ENCODE measurements at regions not wholly inside any gene's neighbourhood (a gene's known extent, or its start where the extent isn't known, plus 50 kb on each side); places are given as distances from the start of the nearest gene placed in this dataset.

- DNase-seq, result no peak
- H3K9me3 Mint-ChIP-seq, result no peaks in the 10 kb centered on the region
- no peaks in the 10 kb centered on the region for H3K4me1 Mint-ChIP-seq (ENCODE audit: low read depth)
- peaks cover 48% of the 10 kb centered on the region for H3K27me3 Mint-ChIP-seq
- no peak overlapping the region for H3K27ac Mint-ChIP-seq
- H3K4me3 Mint-ChIP-seq, result no peak overlapping the region
- no peaks in the 10 kb centered on the region for H3K36me3 Mint-ChIP-seq (ENCODE audit: low read depth)
Observed at GRCh38 chr10:117728087-117728486, 185.5 kb downstream of the EMX2 start.

GRCh38 chr10:117729156-117729555, 186.6 kb downstream of the EMX2 start:
- H3K36me3 Mint-ChIP-seq (ENCODE audit: low read depth), result no peaks in the 10 kb centered on the region
- no peaks in the 10 kb centered on the region for H3K4me1 Mint-ChIP-seq (ENCODE audit: low read depth)
- peaks cover 51% of the 10 kb centered on the region for H3K27me3 Mint-ChIP-seq
- no peak for DNase-seq
- no peaks in the 10 kb centered on the region for H3K9me3 Mint-ChIP-seq
- H3K27ac Mint-ChIP-seq, result no peak overlapping the region
- no peak overlapping the region for H3K4me3 Mint-ChIP-seq

GRCh38 chr10:117731121-117731791, 188.7 kb downstream of the EMX2 start:
- no peak overlapping the region for H3K4me3 Mint-ChIP-seq
- H3K9me3 Mint-ChIP-seq, result no peaks in the 10 kb centered on the region
- no peak for DNase-seq
- H3K4me1 Mint-ChIP-seq (ENCODE audit: low read depth), result no peaks in the 10 kb centered on the region
- H3K27ac Mint-ChIP-seq, result no peak overlapping the region
- no peaks in the 10 kb centered on the region for H3K36me3 Mint-ChIP-seq (ENCODE audit: low read depth)
- peaks cover 68% of the 10 kb centered on the region for H3K27me3 Mint-ChIP-seq

- Mint-ChIP-seq H3K4me3 (no peak overlapping the region), H3K4me1 (ENCODE audit: low read depth) (no peaks in the 10 kb centered on the region), H3K27me3 (peaks cover 67% of the 10 kb centered on the region), H3K9me3 (no peaks in the 10 kb centered on the region), H3K36me3 (ENCODE audit: low read depth) (no peaks in the 10 kb centered on the region), H3K27ac (no peak overlapping the region)
- no peak for DNase-seq
Observed at GRCh38 chr10:117734731-117735405, 192.3 kb downstream of the EMX2 start.

- no peaks in the 10 kb centered on the region for H3K4me1 Mint-ChIP-seq (ENCODE audit: low read depth)
- H3K9me3 Mint-ChIP-seq, result no peaks in the 10 kb centered on the region
- peaks cover 62% of the 10 kb centered on the region for H3K27me3 Mint-ChIP-seq
- H3K4me3 Mint-ChIP-seq, result no peak overlapping the region
- H3K27ac Mint-ChIP-seq, result no peak overlapping the region
- DNase-seq, result no peak
- no peaks in the 10 kb centered on the region for H3K36me3 Mint-ChIP-seq (ENCODE audit: low read depth)
Observed at GRCh38 chr10:117736655-117737054, 194.1 kb downstream of the EMX2 start.

- Mint-ChIP-seq H3K4me3 (no peak overlapping the region), H3K36me3 (ENCODE audit: low read depth) (no peaks in the 10 kb centered on the region), H3K27me3 (peaks cover 47% of the 10 kb centered on the region), H3K27ac (no peak overlapping the region), H3K4me1 (ENCODE audit: low read depth) (no peaks in the 10 kb centered on the region), H3K9me3 (no peaks in the 10 kb centered on the region)
- no peak for DNase-seq
Observed at GRCh38 chr10:117740088-117740487, 197.5 kb downstream of the EMX2 start.

GRCh38 chr10:117740691-117741222, 198.2 kb downstream of the EMX2 start:
- Mint-ChIP-seq H3K27ac (no peak overlapping the region), H3K4me3 (no peak overlapping the region), H3K9me3 (no peaks in the 10 kb centered on the region), H3K36me3 (ENCODE audit: low read depth) (no peaks in the 10 kb centered on the region), H3K4me1 (ENCODE audit: low read depth) (no peaks in the 10 kb centered on the region), H3K27me3 (peaks cover 45% of the 10 kb centered on the region)
- DNase-seq, result no peak

GRCh38 chr10:117741524-117741923, 199.0 kb downstream of the EMX2 start:
- H3K4me1 Mint-ChIP-seq (ENCODE audit: low read depth), result no peaks in the 10 kb centered on the region
- no peak for DNase-seq
- no peaks in the 10 kb centered on the region for H3K9me3 Mint-ChIP-seq
- no peak overlapping the region for H3K27ac Mint-ChIP-seq
- no peak overlapping the region for H3K4me3 Mint-ChIP-seq
- H3K27me3 Mint-ChIP-seq, result peaks cover 38% of the 10 kb centered on the region
- H3K36me3 Mint-ChIP-seq (ENCODE audit: low read depth), result no peaks in the 10 kb centered on the region

- Mint-ChIP-seq H3K27ac (no peak overlapping the region), H3K4me3 (no peak overlapping the region), H3K27me3 (peaks cover 27% of the 10 kb centered on the region), H3K36me3 (ENCODE audit: low read depth) (no peaks in the 10 kb centered on the region), H3K9me3 (no peaks in the 10 kb centered on the region), H3K4me1 (ENCODE audit: low read depth) (no peaks in the 10 kb centered on the region)
- no peak for DNase-seq
Observed at GRCh38 chr10:117743509-117743908, 201.0 kb downstream of the EMX2 start.

- no peak overlapping the region for H3K27ac Mint-ChIP-seq
- H3K27me3 Mint-ChIP-seq, result peaks cover 27% of the 10 kb centered on the region
- no peaks in the 10 kb centered on the region for H3K9me3 Mint-ChIP-seq
- DNase-seq, result no peak
- no peaks in the 10 kb centered on the region for H3K4me1 Mint-ChIP-seq (ENCODE audit: low read depth)
- H3K4me3 Mint-ChIP-seq, result no peak overlapping the region
- H3K36me3 Mint-ChIP-seq (ENCODE audit: low read depth), result no peaks in the 10 kb centered on the region
Observed at GRCh38 chr10:117745301-117745700, 202.8 kb downstream of the EMX2 start.

- no peaks in the 10 kb centered on the region for H3K36me3 Mint-ChIP-seq (ENCODE audit: low read depth)
- no peak for DNase-seq
- H3K27me3 Mint-ChIP-seq, result peaks cover 16% of the 10 kb centered on the region
- H3K4me3 Mint-ChIP-seq, result no peak overlapping the region
- H3K9me3 Mint-ChIP-seq, result no peaks in the 10 kb centered on the region
- no peak overlapping the region for H3K27ac Mint-ChIP-seq
- no peaks in the 10 kb centered on the region for H3K4me1 Mint-ChIP-seq (ENCODE audit: low read depth)
Observed at GRCh38 chr10:117746541-117747448, 204.2 kb downstream of the EMX2 start.

- no peaks in the 10 kb centered on the region for H3K4me1 Mint-ChIP-seq (ENCODE audit: low read depth)
- H3K9me3 Mint-ChIP-seq, result no peaks in the 10 kb centered on the region
- DNase-seq, result no peak
- H3K4me3 Mint-ChIP-seq, result no peak overlapping the region
- no peaks in the 10 kb centered on the region for H3K36me3 Mint-ChIP-seq (ENCODE audit: low read depth)
- peaks cover 11% of the 10 kb centered on the region for H3K27me3 Mint-ChIP-seq
- no peak overlapping the region for H3K27ac Mint-ChIP-seq
Observed at GRCh38 chr10:117747636-117748035, 205.1 kb downstream of the EMX2 start.

GRCh38 chr10:117748058-117748457, 205.5 kb downstream of the EMX2 start:
- Mint-ChIP-seq H3K4me3 (no peak overlapping the region), H3K27me3 (peaks cover 6% of the 10 kb centered on the region), H3K27ac (no peak overlapping the region), H3K36me3 (ENCODE audit: low read depth) (no peaks in the 10 kb centered on the region), H3K4me1 (ENCODE audit: low read depth) (no peaks in the 10 kb centered on the region), H3K9me3 (no peaks in the 10 kb centered on the region)
- no peak for DNase-seq

GRCh38 chr10:117750616-117751015, 208.1 kb downstream of the EMX2 start:
- Mint-ChIP-seq H3K27ac (no peak overlapping the region), H3K4me3 (no peak overlapping the region), H3K36me3 (ENCODE audit: low read depth) (no peaks in the 10 kb centered on the region), H3K27me3 (peaks cover under 1% of the 10 kb centered on the region), H3K4me1 (ENCODE audit: low read depth) (no peaks in the 10 kb centered on the region), H3K9me3 (no peaks in the 10 kb centered on the region)
- no peak for DNase-seq

Data from activated T-cell treated with anti-CD3 and anti-CD28 coated beads, Interleukin-2, amount 50 U/mL, for 24 hours (primary cell).